Heart right ventricle (tissue), 16 donors: ENCODE measurements at regions not wholly inside any gene's neighbourhood (a gene's known extent, or its start where the extent isn't known, plus 50 kb on each side); places are given as distances from the start of the nearest gene placed in this dataset.
"Not testable (repeated sequence)": the region's sequence is repeated elsewhere in the genome, so short reads cannot be mapped to it uniquely, and the experiment has no call there.

Source experiments
- ATAC-seq, 8 donors: fragments of 200-7000 bp; cut with Tn5 transposase; one replicate each; pipeline ENCODE4 v1.9.1; 2020; ENCODE audit warnings: mild to moderate bottlenecking in 8 of 8, moderate library complexity in 8 of 8, moderate number of reproducible peaks in 1 of 8
- DNase-seq, 2 donors: peaks; one replicate each; pipeline ENCODE4 v3.0.0-alpha.2; 2020
- H3K27ac ChIP-seq, 10 donors: fragments of 200-600 bp; sonication (generic) in 2 of 10; one replicate each; pipeline versions ENCODE4 v1.5.0 to v1.8.0; 2020 to 2022; ENCODE audit warnings: mild to moderate bottlenecking in 3 of 10
- H3K27me3 ChIP-seq, 7 donors: fragments of 200-600 bp; one replicate each; pipeline ENCODE4 v1.8.0; 2021 to 2022; ENCODE audit warnings: mild to moderate bottlenecking in 2 of 7
- H3K36me3 ChIP-seq, 9 donors: fragments of 200-600 bp; sonication (generic) in 1 of 9; one replicate each; pipeline versions ENCODE4 v1.5.0 to v1.8.0; 2020 to 2022; ENCODE audit warnings: mild to moderate bottlenecking in 2 of 9
- H3K4me1 ChIP-seq, 9 donors: fragments of 200-600 bp; sonication (generic) in 1 of 9; one replicate each; pipeline versions ENCODE4 v1.5.0 to v1.8.0; 2020 to 2022; ENCODE audit warnings: mild to moderate bottlenecking in 4 of 9
- H3K4me3 ChIP-seq, 10 donors: fragments of 200-600 bp; sonication (generic) in 2 of 10; one replicate each; pipeline versions ENCODE4 v1.5.0 to v1.8.0; 2020 to 2022; ENCODE audit warnings: mild to moderate bottlenecking in 7 of 10, moderate library complexity in 2 of 10
- H3K9me3 ChIP-seq, 11 donors: fragments of 200-600 bp in 10 of 11; sonication (generic) in 2 of 11; one replicate each; pipeline versions ENCODE4 v1.5.0 to v1.8.0; 2013 to 2022; ENCODE audit warnings: mild to moderate bottlenecking in 2 of 11, control low read depth in 1 of 11, moderate library complexity in 1 of 11
- WGBS, 2 donors: extraction: QIAGEN DNeasy Blood & Tissue Kit; methylation state at CpG; one replicate each; pipeline ENCODE4 v1.1.7; 2013; ENCODE audit warnings: inconsistent platforms in 1 of 2; 5-methylcytosine and 5-hydroxymethylcytosine counted together
- intact Hi-C, 10 donors: fragments of 100-400 bp; cut with DNase I; formaldehyde crosslinking; loops; one replicate each; pipeline versions ENCODE4 v1.11.1 to v1.14.2; 2022
- TF ChIP-seq, protein P1 (sequence below), 9 donors: fragments of 200-600 bp; sonication (generic) in 2 of 9; IDR thresholded peaks; one replicate each; pipeline versions ENCODE4 v1.5.0 to v1.8.0; 2021 to 2022; ENCODE audit warnings: antibody characterized with exemption in 9 of 9, mild to moderate bottlenecking in 5 of 9, moderate library complexity in 1 of 9
- donor health status: Arrhythmogenic right ventricular cardiomyopathy.
- donor health status: ischemic (EF 13 %, LVEDD 7.1; RV severe dilation, severe dysfunction).
- donor health status: healthy with polysubstance abuse.
- donor health status: DM: no; HTN: yes; CAD: no.
- donor health status: DM: no; HTN: no; CAD: no.
- donor health status: ischemic (EF 25% LVEDD 6.9; RV normal size, moderate dysfunction).
- donor health status: ischemic (EF 25% LVEDD 5.7; RV mildly dilated, moderate dysfunction).
- donor health status: healthy.
- donor health status: DM: yes; HTN: yes; CAD: no.
- donor health status: Ischemic cardiomyopathy.
- donor health status: ischemic (EF 35%, LVEDD 5.7; RV mildly dilated, moderate dysfunction).
- donor health status: nonischemic (EF 11% LVEDD 7.7; RV severe dilation, severe dysfunction).
- donor health status: DM: yes; HTN: yes; CAD: no.
- donor health status: PGD.
- donor health status: ischemic (EF 29% LVEDD 5.4; RV normal size, mild dysfunction).
- donor health status: nonischemic (EF 23%, LVEDD 6.1; RV moderate dilation, normal function).

- Histone ChIP-seq H3K4me1 (no peaks in the 10 kb centered on the region), H3K36me3 (no peaks in the 10 kb centered on the region), H3K27ac (no peak overlapping the region), H3K27me3 (no peaks in the 10 kb centered on the region), H3K9me3 (no peaks in the 10 kb centered on the region), H3K4me3 (no peak overlapping the region)
- 69 to 70% methylated on average over 2 of the region's 2 CpGs for WGBS, 2 donors
- DNase-seq (no peak), ATAC-seq (no peak)
- TF ChIP-seq, protein P1, sequence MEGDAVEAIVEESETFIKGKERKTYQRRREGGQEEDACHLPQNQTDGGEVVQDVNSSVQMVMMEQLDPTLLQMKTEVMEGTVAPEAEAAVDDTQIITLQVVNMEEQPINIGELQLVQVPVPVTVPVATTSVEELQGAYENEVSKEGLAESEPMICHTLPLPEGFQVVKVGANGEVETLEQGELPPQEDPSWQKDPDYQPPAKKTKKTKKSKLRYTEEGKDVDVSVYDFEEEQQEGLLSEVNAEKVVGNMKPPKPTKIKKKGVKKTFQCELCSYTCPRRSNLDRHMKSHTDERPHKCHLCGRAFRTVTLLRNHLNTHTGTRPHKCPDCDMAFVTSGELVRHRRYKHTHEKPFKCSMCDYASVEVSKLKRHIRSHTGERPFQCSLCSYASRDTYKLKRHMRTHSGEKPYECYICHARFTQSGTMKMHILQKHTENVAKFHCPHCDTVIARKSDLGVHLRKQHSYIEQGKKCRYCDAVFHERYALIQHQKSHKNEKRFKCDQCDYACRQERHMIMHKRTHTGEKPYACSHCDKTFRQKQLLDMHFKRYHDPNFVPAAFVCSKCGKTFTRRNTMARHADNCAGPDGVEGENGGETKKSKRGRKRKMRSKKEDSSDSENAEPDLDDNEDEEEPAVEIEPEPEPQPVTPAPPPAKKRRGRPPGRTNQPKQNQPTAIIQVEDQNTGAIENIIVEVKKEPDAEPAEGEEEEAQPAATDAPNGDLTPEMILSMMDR (IDR thresholded peaks at IDR 0.05), result no peak
- intact Hi-C loops, result no loop called here
Measured at GRCh38 chr12:40439771-40440492, 215.1 kb downstream of the LRRK2 start.

DNA sequence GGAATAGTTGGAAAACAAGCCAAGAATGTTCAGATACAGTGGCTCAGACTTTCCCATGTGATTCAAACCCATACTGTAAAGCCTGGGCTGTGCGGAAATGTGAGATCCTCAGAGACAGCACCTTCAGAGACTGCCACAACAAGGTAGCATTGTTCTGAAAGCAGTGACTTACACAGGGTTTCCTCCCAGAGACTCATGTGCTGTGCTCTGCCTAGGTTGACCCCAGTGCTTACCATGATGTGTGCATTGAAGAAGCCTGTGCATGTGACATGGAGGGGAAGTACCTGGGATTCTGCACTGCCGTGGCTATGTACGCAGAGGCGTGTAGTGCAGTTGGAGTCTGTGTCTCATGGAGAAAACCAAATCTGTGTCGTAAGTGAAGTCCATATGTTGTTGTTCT, 219.4 kb downstream of the LRRK2 start:
- H3K9me3 ChIP-seq, result no peaks in the 10 kb centered on the region
- H3K27me3 ChIP-seq, result no peaks in the 10 kb centered on the region
- intact Hi-C loops, result no loop called here
- H3K36me3 ChIP-seq, result no peaks in the 10 kb centered on the region
- H3K4me1 ChIP-seq, result no peaks in the 10 kb centered on the region
- no peak overlapping the region for H3K4me3 ChIP-seq
- DNase-seq (no peak), ATAC-seq (no peak)
- TF ChIP-seq, protein P1 (IDR thresholded peaks at IDR 0.05), result no peak
- WGBS, 2 donors, result 91 to 95% methylated on average over 5 of the region's 5 CpGs
- no peak overlapping the region for H3K27ac ChIP-seq

GRCh38 chr12:40446385-40446784, 221.6 kb downstream of the LRRK2 start:
- H3K4me3 ChIP-seq, result no peak overlapping the region
- DNase-seq (no peak), ATAC-seq (no peak)
- intact Hi-C loops, result no loop called here
- no peaks in the 10 kb centered on the region for H3K4me1 ChIP-seq
- TF ChIP-seq, protein P1 (IDR thresholded peaks at IDR 0.05), result peak in 4 of 9 donors; percentile 12 to 32 (median 22)
- no peaks in the 10 kb centered on the region for H3K27me3 ChIP-seq
- H3K27ac ChIP-seq, result no peak overlapping the region
- no peaks in the 10 kb centered on the region for H3K36me3 ChIP-seq
- no peaks in the 10 kb centered on the region for H3K9me3 ChIP-seq

DNA sequence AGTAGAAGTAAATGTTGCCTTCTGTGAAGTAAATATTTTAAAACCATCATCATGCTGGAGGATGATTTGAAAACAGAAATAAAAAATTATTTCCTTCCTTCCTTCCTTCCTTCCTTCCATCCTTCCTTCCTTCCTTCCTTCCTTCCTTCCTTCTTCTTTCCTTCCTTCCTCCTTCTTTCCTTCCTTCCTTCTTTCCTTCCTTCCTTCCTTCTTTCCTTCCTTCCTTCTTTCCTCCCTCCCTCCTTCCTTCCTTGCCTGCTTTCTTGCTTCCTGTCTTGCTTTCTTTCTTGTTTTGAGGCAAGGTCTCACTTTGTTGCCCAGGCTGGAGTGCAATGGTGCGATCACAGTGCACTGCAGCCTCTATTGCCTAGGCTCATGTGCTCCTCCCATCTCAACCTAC, 223.7 kb downstream of the LRRK2 start:
- H3K9me3 ChIP-seq, intact Hi-C loops, H3K36me3 ChIP-seq, H3K27me3 ChIP-seq, H3K27ac ChIP-seq, DNase-seq, H3K4me1 ChIP-seq, ATAC-seq, H3K4me3 ChIP-seq: not testable (repeated sequence)
- 96% methylated on average over 1 of the region's 1 CpG for WGBS, 2 donors

DNA sequence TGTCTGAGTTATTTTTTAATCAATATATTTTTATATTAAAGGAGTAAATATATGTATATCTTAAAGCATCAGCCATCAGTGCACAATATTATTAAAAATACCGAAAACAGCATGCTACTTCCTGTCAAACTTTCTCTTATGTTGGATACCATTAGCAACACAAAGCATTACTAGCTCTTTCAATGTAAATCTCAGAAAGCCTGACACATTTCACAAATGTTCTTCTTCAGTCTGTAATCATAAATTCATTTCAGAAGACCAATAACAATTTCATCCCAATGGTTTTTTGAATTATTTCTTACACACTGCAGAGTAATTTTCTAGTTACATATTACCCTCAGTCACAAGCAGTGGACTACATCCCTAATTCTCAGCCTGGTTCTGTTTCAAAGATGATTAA, 226.9 kb downstream of the LRRK2 start:
- intact Hi-C loops, result no loop called here
- TF ChIP-seq, protein P1 (IDR thresholded peaks at IDR 0.05), result no peak
- DNase-seq (no peak), ATAC-seq (no peak)
- Histone ChIP-seq H3K9me3 (no peaks in the 10 kb centered on the region), H3K27ac (no peak overlapping the region), H3K4me1 (no peaks in the 10 kb centered on the region), H3K36me3 (no peaks in the 10 kb centered on the region), H3K27me3 (peaks cover 0 to 3% (median 0%) of the 10 kb centered on the region in 7 donors), H3K4me3 (no peak overlapping the region)
- 87 to 93% methylated on average over 1 of the region's 1 CpG for WGBS, 2 donors
